Mesendoderm (in vitro differentiated cells): ENCODE measurements at regions not wholly inside any gene's neighbourhood (a gene's known extent, or its start where the extent isn't known, plus 50 kb on each side); places are given as distances from the start of the nearest gene placed in this dataset.

Source experiments
- DNase-seq: peaks from one replicate; pipeline ENCODE4 v3.0.0; 2013
- H2AK5ac ChIP-seq: 2 replicates; pipeline ENCODE4 v1.6.1; 2013; ENCODE audit warnings: low read length, inconsistent platforms
- H2BK120ac ChIP-seq: 2 replicates; pipeline ENCODE4 v1.6.1; 2013; ENCODE audit warnings: low read depth, mild to moderate bottlenecking, low read length, moderate library complexity, mixed read lengths
- H2BK15ac ChIP-seq: replicated peaks from 2 replicates; pipeline ENCODE4 v1.6.1; 2013; ENCODE audit warnings: low read depth, mild to moderate bottlenecking, moderate library complexity
- H2BK5ac ChIP-seq: 2 replicates; pipeline ENCODE4 v1.6.1; 2013; ENCODE audit warnings: low read length, inconsistent platforms
- H3K18ac ChIP-seq: 2 replicates; pipeline ENCODE4 v1.6.1; 2013; ENCODE audit warnings: mild to moderate bottlenecking, low read length, mixed read lengths
- H3K23ac ChIP-seq: one replicate; pipeline ENCODE4 v1.6.1; 2013; ENCODE audit warnings: low read length
- H3K27ac ChIP-seq: 2 replicates; pipeline ENCODE4 v1.5.1; 2013; ENCODE audit warnings: low read depth, mild to moderate bottlenecking, inconsistent platforms, low read length, moderate library complexity
- H3K27me3 ChIP-seq: 2 replicates; pipeline ENCODE4 v1.6.1; 2013; ENCODE audit warnings: low read length, control low read depth, mild to moderate bottlenecking, inconsistent platforms; ENCODE audit not compliant: insufficient read depth, poor library complexity
- H3K36me3 ChIP-seq: 2 replicates; pipeline ENCODE4 v1.6.1; 2013; ENCODE audit warnings: low read length, inconsistent platforms; ENCODE audit not compliant: control insufficient read depth, insufficient read depth
- H3K4ac ChIP-seq: one replicate; pipeline ENCODE4 v1.6.1; 2013; ENCODE audit warnings: low read depth, mild to moderate bottlenecking, low read length, moderate library complexity
- H3K4me1 ChIP-seq: 2 replicates; pipeline ENCODE4 v1.6.1; 2013; ENCODE audit warnings: low read depth, low read length, inconsistent platforms; ENCODE audit not compliant: control insufficient read depth
- H3K4me2 ChIP-seq: 2 replicates; pipeline ENCODE4 v1.6.1; 2013; ENCODE audit warnings: low read length
- H3K4me3 ChIP-seq: 2 replicates; pipeline ENCODE4 v1.5.1; 2013; ENCODE audit warnings: mild to moderate bottlenecking, low read length
- H3K56ac ChIP-seq: one replicate; pipeline ENCODE4 v1.6.1; 2013; ENCODE audit warnings: low read length
- H3K79me1 ChIP-seq: 2 replicates; pipeline ENCODE4 v1.6.1; 2013; ENCODE audit warnings: low read length, inconsistent platforms
- H3K79me2 ChIP-seq: 2 replicates; pipeline ENCODE4 v1.6.1; 2013; ENCODE audit warnings: mild to moderate bottlenecking, low read length; ENCODE audit not compliant: control insufficient read depth, insufficient read depth
- H3K9ac ChIP-seq: 2 replicates; pipeline ENCODE4 v1.6.1; 2013; ENCODE audit warnings: low read length, inconsistent platforms
- H4K5ac ChIP-seq: one replicate; pipeline ENCODE4 v1.6.1; 2013; ENCODE audit warnings: low read length
- H4K8ac ChIP-seq: one replicate; pipeline ENCODE4 v1.6.1; 2013; ENCODE audit warnings: low read depth, mild to moderate bottlenecking, control low read depth, low read length, moderate library complexity
- WGBS: extraction: QIAGEN DNeasy Blood & Tissue Kit; methylation state at CpG from one replicate; pipeline ENCODE4 v1.1.7; 2013; ENCODE audit warnings: low lambda C conversion rate, missing lambda C conversion rate; ENCODE audit not compliant: insufficient coverage; ENCODE audit errors: extremely low coverage; 5-methylcytosine and 5-hydroxymethylcytosine counted together

DNA sequence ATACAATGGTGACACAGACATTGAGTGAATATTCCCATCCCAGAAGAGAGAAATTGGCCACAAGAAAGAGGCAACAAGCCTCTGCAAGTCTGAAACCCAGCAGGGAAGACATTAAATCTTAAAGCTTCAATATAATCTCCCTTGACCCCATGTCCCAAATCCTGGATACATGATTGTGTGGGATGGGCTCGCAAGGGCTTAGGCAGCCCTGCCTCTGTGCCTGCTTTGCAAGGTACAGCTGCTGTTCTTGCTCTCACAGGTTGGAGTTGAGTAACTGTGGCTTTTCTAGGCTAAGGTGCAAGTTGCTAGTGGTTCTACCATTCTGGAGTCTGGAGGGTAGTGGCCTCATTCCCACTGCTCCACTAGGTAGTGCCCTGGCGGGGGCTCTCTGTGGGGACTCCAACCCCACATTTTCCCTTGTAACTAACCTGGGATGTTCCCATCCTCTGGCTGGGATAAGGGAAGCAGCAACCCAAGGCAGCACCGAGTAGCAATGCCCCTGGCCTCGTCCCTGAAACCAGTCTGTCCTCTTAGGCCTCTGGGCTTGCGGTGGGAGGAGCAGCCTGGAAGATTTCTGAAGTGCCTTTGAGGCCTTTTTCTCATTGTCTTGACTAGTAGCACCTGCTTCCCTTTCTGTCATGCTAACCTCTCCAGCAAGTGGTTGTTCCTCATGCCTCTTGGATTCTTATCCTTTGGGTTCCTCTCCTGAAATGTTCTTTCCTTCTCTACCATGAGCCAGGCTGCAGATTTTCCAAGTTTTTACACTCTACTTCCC, 90.0 kb downstream of the FAM174B start:
- Histone ChIP-seq H3K4me2 (no peak overlapping the region), H3K4me1 (peaks cover 11% of the 10 kb centered on the region), H2BK5ac (no peak overlapping the region), H3K23ac (no peak overlapping the region), H2BK120ac (no peak overlapping the region), H3K4me3 (no peak overlapping the region), H3K27me3 (no peaks in the 10 kb centered on the region), H3K18ac (no peak overlapping the region), H3K4ac (no peak overlapping the region), H3K9ac (no peak overlapping the region), H4K5ac (no peak overlapping the region), H3K79me1 (no peaks in the 10 kb centered on the region), H4K8ac (no peak overlapping the region), H3K36me3 (no peaks in the 10 kb centered on the region), H2BK15ac (no peak overlapping the region), H3K79me2 (no peaks in the 10 kb centered on the region), H3K56ac (no peak overlapping the region), H2AK5ac (no peak overlapping the region), H3K27ac (no peak overlapping the region)
- no CpG with 5 or more reads among the region's 5 CpGs for WGBS
- DNase-seq = no peak

GRCh38 chr15:92561754-92562153, 93.8 kb downstream of the FAM174B start:
- peak overlapping the region; percentile 73 for H3K23ac ChIP-seq
- peak overlapping the region; percentile 42 for H3K4ac ChIP-seq
- H4K8ac ChIP-seq = no peak overlapping the region
- H4K5ac ChIP-seq = no peak overlapping the region
- WGBS = no CpG with 5 or more reads among the region's 5 CpGs
- no peaks in the 10 kb centered on the region for H3K79me2 ChIP-seq
- H3K27ac ChIP-seq = no peak overlapping the region
- no peaks in the 10 kb centered on the region for H3K27me3 ChIP-seq
- no peak overlapping the region for H3K9ac ChIP-seq
- H2BK120ac ChIP-seq = no peak overlapping the region
- no peak overlapping the region for H3K4me2 ChIP-seq
- no peak overlapping the region for H2BK15ac ChIP-seq
- no peaks in the 10 kb centered on the region for H3K79me1 ChIP-seq
- H2AK5ac ChIP-seq = no peak overlapping the region
- H2BK5ac ChIP-seq = no peak overlapping the region
- H3K4me3 ChIP-seq = no peak overlapping the region
- peak; percentile 73 for DNase-seq
- no peaks in the 10 kb centered on the region for H3K36me3 ChIP-seq
- H3K18ac ChIP-seq = peak overlapping the region; percentile 32
- peaks cover 11% of the 10 kb centered on the region for H3K4me1 ChIP-seq
- peak overlapping the region; percentile 20 for H3K56ac ChIP-seq

- Histone ChIP-seq H3K36me3 (no peaks in the 10 kb centered on the region), H3K4me2 (no peak overlapping the region), H3K9ac (no peak overlapping the region), H3K4me1 (no peaks in the 10 kb centered on the region), H3K23ac (no peak overlapping the region), H3K4me3 (no peak overlapping the region), H3K4ac (no peak overlapping the region), H3K27me3 (no peaks in the 10 kb centered on the region), H2BK15ac (no peak overlapping the region), H3K27ac (no peak overlapping the region), H2BK5ac (no peak overlapping the region), H3K56ac (no peak overlapping the region), H4K5ac (no peak overlapping the region), H2AK5ac (no peak overlapping the region), H3K18ac (no peak overlapping the region), H4K8ac (no peak overlapping the region), H3K79me1 (no peaks in the 10 kb centered on the region), H3K79me2 (no peaks in the 10 kb centered on the region), H2BK120ac (no peak overlapping the region)
- no CpG with 5 or more reads among the region's 1 CpG for WGBS
- DNase-seq = no peak
Measured at GRCh38 chr15:92553317-92553716, 102.3 kb downstream of the FAM174B start.

DNA sequence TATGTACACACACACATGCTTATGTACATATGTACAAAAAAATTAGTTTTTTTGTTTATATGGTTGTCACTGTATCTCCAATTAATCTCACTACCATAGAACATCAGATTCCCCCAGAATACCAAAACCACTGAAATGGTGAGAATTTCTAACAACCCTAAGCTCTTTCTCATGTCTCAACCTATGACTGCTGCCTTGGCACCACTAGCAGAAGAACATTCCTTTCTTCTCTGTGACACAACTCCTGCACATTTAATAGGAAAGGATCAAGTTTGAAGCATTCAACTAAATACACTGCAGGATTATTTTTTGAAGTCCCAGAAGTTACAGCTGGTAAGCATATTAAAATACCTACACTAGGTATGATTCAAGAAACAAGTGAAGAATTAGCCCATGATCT, 109.6 kb downstream of the FAM174B start:
- Histone ChIP-seq H3K4me3 (no peak overlapping the region), H4K8ac (no peak overlapping the region), H3K27ac (no peak overlapping the region), H3K56ac (no peak overlapping the region), H3K18ac (no peak overlapping the region), H2AK5ac (no peak overlapping the region), H3K79me1 (no peaks in the 10 kb centered on the region), H2BK15ac (no peak overlapping the region), H3K4ac (no peak overlapping the region), H4K5ac (no peak overlapping the region), H3K4me1 (no peaks in the 10 kb centered on the region), H3K4me2 (no peak overlapping the region), H3K9ac (no peak overlapping the region), H3K27me3 (no peaks in the 10 kb centered on the region), H3K79me2 (no peaks in the 10 kb centered on the region), H3K36me3 (no peaks in the 10 kb centered on the region), H2BK120ac (no peak overlapping the region), H3K23ac (no peak overlapping the region), H2BK5ac (no peak overlapping the region)
- no peak for DNase-seq

DNA sequence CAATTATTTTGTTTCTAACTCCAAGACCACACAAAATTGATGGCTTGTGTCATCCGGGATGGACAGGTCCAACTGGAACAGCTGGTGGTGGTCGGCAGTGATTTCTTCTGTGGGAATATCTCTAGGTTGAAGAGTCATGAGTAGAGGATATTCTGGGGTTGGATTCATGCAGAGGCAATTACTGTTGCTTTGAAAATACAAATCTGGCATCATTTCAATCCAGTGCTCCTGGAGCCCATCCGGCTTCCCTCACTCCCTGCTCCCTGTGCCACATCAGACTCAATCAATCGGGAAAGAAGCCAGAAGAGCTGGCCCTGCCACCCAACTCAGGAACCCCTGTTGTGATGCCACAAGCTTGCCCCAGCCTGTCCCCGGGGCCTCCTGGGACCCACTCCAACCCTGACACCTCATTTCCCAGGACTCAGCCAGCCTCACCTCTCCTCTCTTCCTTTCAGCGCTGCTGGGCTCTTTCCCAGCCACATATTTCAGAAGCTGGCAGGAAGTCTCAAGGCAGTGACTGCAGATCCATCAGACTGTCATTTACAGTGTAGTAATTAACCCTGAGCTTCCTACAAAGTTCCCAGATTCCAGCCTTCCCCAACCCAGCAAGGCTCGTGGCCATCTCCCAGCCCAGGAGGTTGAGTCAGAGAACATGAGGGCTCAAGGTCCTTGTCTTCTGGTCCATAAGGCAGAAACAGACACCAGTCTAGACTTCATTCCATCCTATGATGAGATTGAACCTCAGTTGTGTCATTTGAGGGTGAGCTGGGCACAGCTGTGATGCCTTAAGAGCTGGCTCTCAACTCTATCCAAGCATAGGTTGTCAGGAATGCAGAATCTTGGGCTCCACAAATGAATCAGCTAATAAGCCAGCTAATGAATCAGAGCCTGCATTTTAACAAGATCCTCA, 114.0 kb downstream of the FAM174B start:
- Histone ChIP-seq H3K27ac (no peak overlapping the region), H3K4me3 (no peak overlapping the region), H3K27me3 (no peaks in the 10 kb centered on the region), H3K18ac (no peak overlapping the region), H3K4ac (no peak overlapping the region), H3K36me3 (no peaks in the 10 kb centered on the region), H3K4me1 (no peaks in the 10 kb centered on the region), H3K23ac (no peak overlapping the region), H3K56ac (no peak overlapping the region), H3K79me2 (no peaks in the 10 kb centered on the region), H2BK5ac (no peak overlapping the region), H3K79me1 (no peaks in the 10 kb centered on the region), H3K9ac (no peak overlapping the region), H4K5ac (no peak overlapping the region), H2AK5ac (no peak overlapping the region), H4K8ac (no peak overlapping the region), H2BK15ac (no peak overlapping the region), H3K4me2 (no peak overlapping the region), H2BK120ac (no peak overlapping the region)
- DNase-seq = no peak
- no CpG with 5 or more reads among the region's 7 CpGs for WGBS
